Suprapubic skin (tissue), 4 donors: ENCODE measurements at regions not wholly inside any gene's neighbourhood (a gene's known extent, or its start where the extent isn't known, plus 50 kb on each side); places are given as distances from the start of the nearest gene placed in this dataset.

ENCODE experiments used
- CTCF ChIP-seq, 2 donors: fragments of 200-600 bp in 1 of 2; fragments of 450-650 bp in 1 of 2; sonication (generic) in 1 of 2; IDR thresholded peaks; one replicate each; pipeline ENCODE4 v1.5.1; 2016 to 2019; ENCODE audit warnings: antibody characterized with exemption in 2 of 2, mild to moderate bottlenecking in 1 of 2, moderate library complexity in 1 of 2
- POLR2A ChIP-seq, 2 donors: fragments of 450-650 bp; IDR thresholded peaks; one replicate each; pipeline ENCODE4 v1.6.1; 2017; ENCODE audit warnings: antibody characterized with exemption in 2 of 2, mild to moderate bottlenecking in 2 of 2, moderate library complexity in 2 of 2
- POLR2AphosphoS5 ChIP-seq, 3 donors: sonication (generic); formaldehyde crosslinking; IDR thresholded peaks; one replicate each; pipeline ENCODE4 v1.6.1; 2017; ENCODE audit warnings: antibody characterized with exemption in 3 of 3

GRCh38 chr1:5701642-5702041, 290.6 kb downstream of the NPHP4 start:
- TF ChIP-seq POLR2A (IDR thresholded peaks at IDR 0.05) (no peak), CTCF (IDR thresholded peaks at IDR 0.05) (no peak), POLR2AphosphoS5 (IDR thresholded peaks at IDR 0.05) (no peak)
